HepG2 (cell line): ENCODE measurements at regions not wholly inside any gene's neighbourhood (a gene's known extent, or its start where the extent isn't known, plus 50 kb on each side); places are given as distances from the start of the nearest gene placed in this dataset.

Experiments
- ATAC-seq: fragments of 200-7000 bp; cut with Tn5 transposase; 3 replicates; pipeline ENCODE4 v1.9.1; 2020; ENCODE audit warnings: mild to moderate bottlenecking, moderate library complexity
- BruUV-seq: library from RNA; stranded (reverse); fragments of 400-500 nt; replicated peaks from 2 replicates; lab custom pipeline; 2021; lab: Mats Ljungman, UMichigan
- CTCF ChIA-PET: fragments of 300-600 bp; formaldehyde crosslinking; extraction: SDS; loops from one replicate; lab custom pipeline; 2021; ENCODE audit warnings: low total read pairs, inconsistent platforms, low intra/inter-chr PET ratio; lab: Yijun Ruan, JAX
- POLR2A ChIA-PET: fragments of 350-600 bp; sonication (Branson Sonifier 250); formaldehyde crosslinking; loops from one replicate; lab custom pipeline; 2020; ENCODE audit warnings: antibody characterized with exemption, inconsistent platforms; lab: Yijun Ruan, JAX
- DNase-seq: peaks from one replicate; pipeline ENCODE4 v3.0.0-alpha.2; 2015; ENCODE audit warnings: low spot score
- FAIRE-seq: peaks from 3 replicates; lab custom pipeline; 2011; peaks lifted over from hg19 to GRCh38; lab: Jason Lieb, UNC
- H2AFZ ChIP-seq: one replicate; pipeline ENCODE4 v1.6.1; 2011; ENCODE audit warnings: low read length, inconsistent platforms
- H3K27ac ChIP-seq: fragments of 300-600 bp; 3 replicates; pipeline ENCODE4 v1.8.0; 2011; ENCODE audit warnings: mixed run types, mild to moderate bottlenecking, mixed read lengths, low read length, inconsistent platforms; ENCODE audit not compliant: insufficient read depth; ENCODE audit errors: extremely low read length
- H3K27me3 ChIP-seq, 2 experiments: fragments of 200-600 bp in 1 of 2; 2 replicates in 1 of 2; 3 replicates in 1 of 2; pipeline versions ENCODE4 v1.6.0 to v1.8.0; 2011; ENCODE audit warnings: low read length in 2 of 2, mild to moderate bottlenecking in 2 of 2, moderate library complexity in 2 of 2, inconsistent platforms in 1 of 2; ENCODE audit not compliant: insufficient read depth in 2 of 2, control insufficient read depth in 1 of 2
- H3K36me3 ChIP-seq, 2 experiments: fragments of 200-600 bp in 1 of 2; replicated peaks in 1 of 2; 2 replicates in 1 of 2; 3 replicates in 1 of 2; pipeline versions ENCODE4 v1.5.1 to v1.8.0; 2011; ENCODE audit warnings: low read length in 2 of 2, inconsistent platforms in 1 of 2; ENCODE audit not compliant: insufficient read depth in 2 of 2, control insufficient read depth in 1 of 2
- H3K4me1 ChIP-seq: 2 replicates; pipeline ENCODE4 v1.5.1; 2012; ENCODE audit warnings: low read length, inconsistent platforms; ENCODE audit not compliant: insufficient read depth
- H3K4me2 ChIP-seq: 2 replicates; pipeline ENCODE4 v1.6.0; 2011; ENCODE audit warnings: low read depth, low read length, inconsistent platforms
- H3K4me3 ChIP-seq, 3 experiments: fragments of 200-600 bp in 1 of 3; sonication (generic), shearing (Covaris generic) in 1 of 3; replicated peaks in 1 of 3; 2 replicates each; pipeline ENCODE4 v1.5.1; 2011 to 2016; ENCODE audit warnings: low read length in 3 of 3, inconsistent platforms in 2 of 3, low read depth in 2 of 3, mild to moderate bottlenecking in 2 of 3, control low read depth in 1 of 3, mixed read lengths in 1 of 3; ENCODE audit not compliant: insufficient read depth in 1 of 3
- H3K79me2 ChIP-seq: one replicate; pipeline ENCODE4 v1.6.1; 2011; ENCODE audit warnings: low read length, inconsistent platforms; ENCODE audit not compliant: insufficient read depth
- H3K9ac ChIP-seq: 2 replicates; pipeline ENCODE4 v1.6.0; 2011; ENCODE audit warnings: mild to moderate bottlenecking, low read depth, low read length, inconsistent platforms; ENCODE audit not compliant: insufficient read depth
- H3K9me3 ChIP-seq: 2 replicates; pipeline ENCODE4 v1.5.1; 2012; ENCODE audit warnings: mild to moderate bottlenecking, low read length
- H4K20me1 ChIP-seq: 2 replicates; pipeline ENCODE4 v1.6.0; 2011; ENCODE audit warnings: inconsistent platforms, mild to moderate bottlenecking, low read length, moderate library complexity; ENCODE audit not compliant: insufficient read depth
- ATF7-NPFF ChIP-seq: sonication (generic); formaldehyde crosslinking; IDR thresholded peaks from 2 replicates; pipeline ENCODE4 v1.8.1; 2023; ENCODE audit warnings: mild to moderate bottlenecking, low read depth, missing genetic modification reagents, moderate library complexity
- CEBPG ChIP-seq: IDR thresholded peaks from 2 replicates; pipeline ENCODE4 v1.6.1; 2016
- ELK4 ChIP-seq: sonication (generic); formaldehyde crosslinking; IDR thresholded peaks from 2 replicates; pipeline ENCODE4 v1.9.0; 2021; ENCODE audit warnings: missing genetic modification reagents, borderline replicate concordance
- FOXM1 ChIP-seq: sonication (generic); formaldehyde crosslinking; IDR thresholded peaks from 2 replicates; pipeline ENCODE4 v1.5.0; 2020; ENCODE audit warnings: missing genetic modification reagents
- GATA4 ChIP-seq: sonication (generic); IDR thresholded peaks from 2 replicates; pipeline ENCODE4 v1.6.1; 2016; ENCODE audit warnings: antibody characterized with exemption, low read depth, borderline replicate concordance
- HNRNPH1 ChIP-seq: fragments of 200-400 bp; formaldehyde crosslinking; optimal IDR thresholded peaks from 2 replicates; pipeline ENCODE3; 2017; ENCODE audit warnings: mild to moderate bottlenecking, low read depth, low read length
- MXI1 ChIP-seq: IDR thresholded peaks from 3 replicates; pipeline ENCODE4 v1.6.1; 2012; ENCODE audit warnings: low read depth, low read length, inconsistent platforms, borderline replicate concordance
- NCOA1 ChIP-seq: sonication (generic); formaldehyde crosslinking; IDR thresholded peaks from 2 replicates; pipeline ENCODE4 v1.9.0; 2021; ENCODE audit warnings: missing genetic modification reagents
- NKX3-1 ChIP-seq: sonication (generic); formaldehyde crosslinking; IDR thresholded peaks from 2 replicates; pipeline ENCODE4 v1.5.0; 2020; ENCODE audit warnings: missing genetic modification reagents
- RARA ChIP-seq: IDR thresholded peaks from 2 replicates; pipeline ENCODE4 v1.6.1; 2016; ENCODE audit warnings: missing genetic modification reagents, missing compliant biosample characterization
- SNAPC2 ChIP-seq: sonication (generic); formaldehyde crosslinking; IDR thresholded peaks from 2 replicates; pipeline ENCODE4 v1.8.1; 2022; ENCODE audit warnings: mild to moderate bottlenecking, missing genetic modification reagents
- THAP11 ChIP-seq: IDR thresholded peaks from 2 replicates; pipeline ENCODE4 v1.6.1; 2016; ENCODE audit warnings: missing biosample characterization, missing genetic modification reagents
- TP53 ChIP-seq: sonication (generic); formaldehyde crosslinking; conservative IDR thresholded peaks from 2 replicates; pipeline ENCODE4 v1.4.0; 2020; ENCODE audit warnings: missing genetic modification reagents
- ZNF30 ChIP-seq: sonication (generic); formaldehyde crosslinking; IDR thresholded peaks from 2 replicates; pipeline ENCODE4 v1.5.0; 2020; ENCODE audit warnings: mild to moderate bottlenecking, missing genetic modification reagents
- ZNF572 ChIP-seq: sonication (generic); formaldehyde crosslinking; IDR thresholded peaks from 2 replicates; pipeline ENCODE4 v1.5.1; 2020; ENCODE audit warnings: mild to moderate bottlenecking, missing genetic modification reagents
- in situ Hi-C: cut with HindIII; loops from 2 replicates; pipeline ENCODE4 v1.10.0; 2017; ENCODE audit warnings: low pct_unique_long_range_greater_than_20kb; ENCODE audit not compliant: extremely low pct_ligation_motif_present
- intact Hi-C: fragments of 100-400 bp; cut with micrococcal nuclease; formaldehyde crosslinking; loops from one replicate; pipeline ENCODE4 v1.10.0; 2022; ENCODE audit not compliant: unreplicated experiment
- TF ChIP-seq, protein P1 (sequence below): IDR thresholded peaks from 2 replicates; pipeline ENCODE4 v1.6.1; 2016; ENCODE audit warnings: missing compliant biosample characterization, missing genetic modification reagents, borderline replicate concordance
- TF ChIP-seq, protein P2 (sequence below): sonication (generic); formaldehyde crosslinking; IDR thresholded peaks from 2 replicates; pipeline ENCODE4 v1.4.0; 2020; ENCODE audit warnings: missing genetic modification reagents
- TF ChIP-seq, protein P3 (sequence below): sonication (generic); formaldehyde crosslinking; IDR thresholded peaks from 2 replicates; pipeline ENCODE4 v1.5.1; 2020; ENCODE audit warnings: missing genetic modification reagents, mild to moderate bottlenecking, borderline replicate concordance

- Histone ChIP-seq H2AFZ (no peak overlapping the region), H3K4me2 (no peak overlapping the region), H3K27ac (no peak overlapping the region), H3K27me3 (no peaks in the 10 kb centered on the region), H3K4me1 (no peaks in the 10 kb centered on the region), H3K9ac (no peak overlapping the region), H3K36me3 (no peaks in the 10 kb centered on the region), H4K20me1 (no peaks in the 10 kb centered on the region), H3K9me3 (peaks cover 87% of the 10 kb centered on the region), H3K79me2 (no peaks in the 10 kb centered on the region), H3K4me3 (no peak overlapping the region)
- intact Hi-C loops (no loop called here), in situ Hi-C loops (no loop called here)
- ATAC-seq (no peak), DNase-seq (no peak), FAIRE-seq (no peak)
- ChIA-PET CTCF (no interaction called here), POLR2A (no interaction called here)
- BruUV-seq = no TSS peak
- TF ChIP-seq ZNF572 (CRISPR knock-in tag) = no peak
- TF ChIP-seq, protein P1, sequence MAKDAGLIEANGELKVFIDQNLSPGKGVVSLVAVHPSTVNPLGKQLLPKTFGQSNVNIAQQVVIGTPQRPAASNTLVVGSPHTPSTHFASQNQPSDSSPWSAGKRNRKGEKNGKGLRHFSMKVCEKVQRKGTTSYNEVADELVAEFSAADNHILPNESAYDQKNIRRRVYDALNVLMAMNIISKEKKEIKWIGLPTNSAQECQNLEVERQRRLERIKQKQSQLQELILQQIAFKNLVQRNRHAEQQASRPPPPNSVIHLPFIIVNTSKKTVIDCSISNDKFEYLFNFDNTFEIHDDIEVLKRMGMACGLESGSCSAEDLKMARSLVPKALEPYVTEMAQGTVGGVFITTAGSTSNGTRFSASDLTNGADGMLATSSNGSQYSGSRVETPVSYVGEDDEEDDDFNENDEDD (CRISPR knock-in tag) = no peak
- no peak for TF ChIP-seq TP53
- no peak for TF ChIP-seq ELK4 (CRISPR knock-in tag)
- TF ChIP-seq, protein P2, sequence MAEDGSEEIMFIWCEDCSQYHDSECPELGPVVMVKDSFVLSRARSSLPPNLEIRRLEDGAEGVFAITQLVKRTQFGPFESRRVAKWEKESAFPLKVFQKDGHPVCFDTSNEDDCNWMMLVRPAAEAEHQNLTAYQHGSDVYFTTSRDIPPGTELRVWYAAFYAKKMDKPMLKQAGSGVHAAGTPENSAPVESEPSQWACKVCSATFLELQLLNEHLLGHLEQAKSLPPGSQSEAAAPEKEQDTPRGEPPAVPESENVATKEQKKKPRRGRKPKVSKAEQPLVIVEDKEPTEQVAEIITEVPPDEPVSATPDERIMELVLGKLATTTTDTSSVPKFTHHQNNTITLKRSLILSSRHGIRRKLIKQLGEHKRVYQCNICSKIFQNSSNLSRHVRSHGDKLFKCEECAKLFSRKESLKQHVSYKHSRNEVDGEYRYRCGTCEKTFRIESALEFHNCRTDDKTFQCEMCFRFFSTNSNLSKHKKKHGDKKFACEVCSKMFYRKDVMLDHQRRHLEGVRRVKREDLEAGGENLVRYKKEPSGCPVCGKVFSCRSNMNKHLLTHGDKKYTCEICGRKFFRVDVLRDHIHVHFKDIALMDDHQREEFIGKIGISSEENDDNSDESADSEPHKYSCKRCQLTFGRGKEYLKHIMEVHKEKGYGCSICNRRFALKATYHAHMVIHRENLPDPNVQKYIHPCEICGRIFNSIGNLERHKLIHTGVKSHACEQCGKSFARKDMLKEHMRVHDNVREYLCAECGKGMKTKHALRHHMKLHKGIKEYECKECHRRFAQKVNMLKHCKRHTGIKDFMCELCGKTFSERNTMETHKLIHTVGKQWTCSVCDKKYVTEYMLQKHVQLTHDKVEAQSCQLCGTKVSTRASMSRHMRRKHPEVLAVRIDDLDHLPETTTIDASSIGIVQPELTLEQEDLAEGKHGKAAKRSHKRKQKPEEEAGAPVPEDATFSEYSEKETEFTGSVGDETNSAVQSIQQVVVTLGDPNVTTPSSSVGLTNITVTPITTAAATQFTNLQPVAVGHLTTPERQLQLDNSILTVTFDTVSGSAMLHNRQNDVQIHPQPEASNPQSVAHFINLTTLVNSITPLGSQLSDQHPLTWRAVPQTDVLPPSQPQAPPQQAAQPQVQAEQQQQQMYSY (CRISPR knock-in tag) = no peak
- no peak for TF ChIP-seq NCOA1
- TF ChIP-seq, protein P3, sequence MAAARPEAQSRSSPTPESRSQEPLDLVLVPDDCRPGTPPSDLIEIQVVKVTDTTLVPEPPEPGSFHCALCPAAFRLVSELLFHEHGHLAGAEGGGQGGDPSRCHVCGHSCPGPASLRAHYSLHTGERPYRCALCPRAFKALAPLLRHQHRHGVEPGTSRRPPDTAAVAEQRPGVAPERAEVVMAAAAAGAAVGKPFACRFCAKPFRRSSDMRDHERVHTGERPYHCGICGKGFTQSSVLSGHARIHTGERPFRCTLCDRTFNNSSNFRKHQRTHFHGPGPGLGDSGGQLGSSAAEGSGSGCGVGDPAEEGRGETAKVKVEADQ (CRISPR knock-in tag) = no peak
- no peak for TF ChIP-seq RARA (CRISPR knock-in tag)
- no peak for TF ChIP-seq ZNF30 (CRISPR knock-in tag)
- TF ChIP-seq MXI1 = no peak
- TF ChIP-seq GATA4 = no peak
- TF ChIP-seq ATF7-NPFF (CRISPR knock-in tag) = no peak
- no peak for TF ChIP-seq CEBPG
- no peak for TF ChIP-seq HNRNPH1
- no peak for TF ChIP-seq NKX3-1 (CRISPR knock-in tag)
- TF ChIP-seq FOXM1 = no peak
- TF ChIP-seq THAP11 (CRISPR knock-in tag) = no peak
- no peak for TF ChIP-seq SNAPC2 (CRISPR knock-in tag)
Measured at GRCh38 chr4:71862315-71862714, 78.4 kb upstream of the GC start.
